D721Med (cell line): ENCODE measurements at regions not wholly inside any gene's neighbourhood (a gene's known extent, or its start where the extent isn't known, plus 50 kb on each side); places are given as distances from the start of the nearest gene placed in this dataset.

Experiments
- DNase-seq: peaks from one replicate; pipeline ENCODE4 v3.0.0; 2011; ENCODE audit warnings: low spot score; ENCODE audit not compliant: insufficient read length
- FAIRE-seq: peaks from 2 replicates; lab custom pipeline; 2011; peaks lifted over from hg19 to GRCh38; lab: Jason Lieb, UNC
- CTCF ChIP-seq: IDR thresholded peaks from 2 replicates; pipeline ENCODE4 v1.5.1; 2012; ENCODE audit warnings: mild to moderate bottlenecking, control low read depth; ENCODE audit not compliant: insufficient read depth; ENCODE audit errors: missing control alignments

- FAIRE-seq (no peak), DNase-seq (no peak)
- TF ChIP-seq CTCF = no peak
These were observed 116.8 kb upstream of the ST6GAL2 start for GRCh38 chr2:107002735-107003134.

GRCh38 chr2:107005853-107006252, 119.9 kb upstream of the ST6GAL2 start:
- DNase-seq (no peak), FAIRE-seq (no peak)
- TF ChIP-seq CTCF = no peak

GRCh38 chr2:107006836-107007235, 120.9 kb upstream of the ST6GAL2 start:
- TF ChIP-seq CTCF = no peak
- no peak for DNase-seq

GRCh38 chr2:107007927-107008326, 122.0 kb upstream of the ST6GAL2 start:
- FAIRE-seq = no peak
- no peak for DNase-seq

More at GRCh38 chr2:107006836-107007235, 120.9 kb upstream of the ST6GAL2 start:
- FAIRE-seq = no peak

GRCh38 chr2:107008843-107009242, 122.9 kb upstream of the ST6GAL2 start:
- no peak for TF ChIP-seq CTCF
- no peak for DNase-seq
- FAIRE-seq = no peak

More at GRCh38 chr2:107007927-107008326, 122.0 kb upstream of the ST6GAL2 start:
- TF ChIP-seq CTCF = no peak

- no peak for DNase-seq
- no peak for FAIRE-seq
- TF ChIP-seq CTCF = no peak
These were observed 123.3 kb upstream of the ST6GAL2 start for GRCh38 chr2:107009275-107009674.

GRCh38 chr2:107012714-107013306, 126.8 kb upstream of the ST6GAL2 start:
- FAIRE-seq = no peak

More at GRCh38 chr2:107012714-107013306, 126.8 kb upstream of the ST6GAL2 start:
- TF ChIP-seq CTCF = no peak
- no peak for DNase-seq
